ENCODE measurements at regions not wholly inside any gene's neighbourhood (a gene's known extent, or its start where the extent isn't known, plus 50 kb on each side); places are given as distances from the start of the nearest gene placed in this dataset.
A peak's percentile ranks its signal among the peaks of the same experiment; 100 is the strongest.
"Not testable (repeated sequence)": the region's sequence is repeated elsewhere in the genome, so short reads cannot be mapped to it uniquely, and the experiment has no call there.

GRCh38 chr2:200199005-200199404 is 107.5 kb upstream of the SPATS2L start:
- H3K4me3 ChIP-seq (ENCODE audit: low read depth, low read length, poor library complexity, severe bottlenecking): no peak overlapping the region
- no TSS peak for BruUV-seq (replicated peaks)
- no peak for TF ChIP-seq EZH2phosphoT487 (IDR thresholded peaks at IDR 0.05; ENCODE audit: borderline replicate concordance, low read depth, low read length)
- no peak for TF ChIP-seq CTCF (conservative IDR thresholded peaks at IDR 0.05; ENCODE audit: low read length)
- ChIA-PET POLR2A (interaction anchor here (1.1 kb wide), 1 partner anchor 43 kb away, joined by 3 read pairs; no protein-coding TSS in a partner anchor), CTCF (ENCODE audit: unreplicated experiment) (no interaction called here)
- H2AFZ ChIP-seq (ENCODE audit: low read length): no peak overlapping the region
- no peaks in the 10 kb centered on the region for H4K20me1 ChIP-seq (ENCODE audit: insufficient read depth, low read length)
- H3K79me2 ChIP-seq (ENCODE audit: insufficient read depth, low read depth, low read length): no peaks in the 10 kb centered on the region
- no peak for DNase-seq (ENCODE audit: low spot score)
- no peaks in the 10 kb centered on the region for H3K9me3 ChIP-seq (ENCODE audit: low read length)
- intact Hi-C loops (cut with micrococcal nuclease; ENCODE audit: unreplicated experiment): no loop called here
- no peaks in the 10 kb centered on the region for H3K9me2 ChIP-seq (ENCODE audit: insufficient read depth, low read length)
- no peak overlapping the region for H3K27ac ChIP-seq (ENCODE audit: low read depth, low read length, poor library complexity, severe bottlenecking)
- H3K4me1 ChIP-seq (ENCODE audit: insufficient read depth, low read length, poor library complexity, severe bottlenecking): no peaks in the 10 kb centered on the region
- H3K4me2 ChIP-seq (ENCODE audit: low read length): no peak overlapping the region
- H3K36me3 ChIP-seq (ENCODE audit: insufficient read depth, low read length): no peaks in the 10 kb centered on the region

GRCh38 chr2:200199576-200200263 is 106.8 kb upstream of the SPATS2L start:
- POLR2A ChIA-PET: interaction anchor here (1.1 kb wide), 1 partner anchor 44 kb away, joined by 3 read pairs; no protein-coding TSS in a partner anchor
- DNase-seq (ENCODE audit: low spot score): peak; percentile 2
- no peak overlapping the region for H3K27ac ChIP-seq (ENCODE audit: low read depth, low read length, poor library complexity, severe bottlenecking)
- CTCF ChIA-PET (ENCODE audit: unreplicated experiment): no interaction called here
- no peak overlapping the region for H3K4me3 ChIP-seq (ENCODE audit: low read depth, low read length, poor library complexity, severe bottlenecking)
- no peaks in the 10 kb centered on the region for H3K4me1 ChIP-seq (ENCODE audit: insufficient read depth, low read length, poor library complexity, severe bottlenecking)
- H2AFZ ChIP-seq (ENCODE audit: low read length): 0 out of 2 replicates have a peak overlapping the region, but pooled peaks have one; percentile 26
- H3K9me3 ChIP-seq (ENCODE audit: low read length): no peaks in the 10 kb centered on the region
- no TSS peak for BruUV-seq (replicated peaks)
- H3K4me2 ChIP-seq (ENCODE audit: low read length): no peak overlapping the region
- TF ChIP-seq EZH2phosphoT487 (IDR thresholded peaks at IDR 0.05; ENCODE audit: borderline replicate concordance, low read depth, low read length) (no peak), CTCF (conservative IDR thresholded peaks at IDR 0.05; ENCODE audit: low read length) (peak; percentile 60)
- no peaks in the 10 kb centered on the region for H4K20me1 ChIP-seq (ENCODE audit: insufficient read depth, low read length)
- H3K36me3 ChIP-seq (ENCODE audit: insufficient read depth, low read length): no peaks in the 10 kb centered on the region
- intact Hi-C loops (cut with micrococcal nuclease; ENCODE audit: unreplicated experiment): no loop called here
- no peaks in the 10 kb centered on the region for H3K9me2 ChIP-seq (ENCODE audit: insufficient read depth, low read length)
- no peaks in the 10 kb centered on the region for H3K79me2 ChIP-seq (ENCODE audit: insufficient read depth, low read depth, low read length)

GRCh38 chr2:200201839-200202238 is 104.7 kb upstream of the SPATS2L start:
- DNase-seq (ENCODE audit: low spot score); H3K4me3 ChIP-seq (ENCODE audit: low read depth, low read length, poor library complexity, severe bottlenecking); H3K27ac ChIP-seq (ENCODE audit: low read depth, low read length, poor library complexity, severe bottlenecking); H2AFZ ChIP-seq (ENCODE audit: low read length); H3K79me2 ChIP-seq (ENCODE audit: insufficient read depth, low read depth, low read length); H3K4me2 ChIP-seq (ENCODE audit: low read length); H4K20me1 ChIP-seq (ENCODE audit: insufficient read depth, low read length); intact Hi-C loops (cut with micrococcal nuclease; ENCODE audit: unreplicated experiment); H3K4me1 ChIP-seq (ENCODE audit: insufficient read depth, low read length, poor library complexity, severe bottlenecking); H3K9me2 ChIP-seq (ENCODE audit: insufficient read depth, low read length); H3K9me3 ChIP-seq (ENCODE audit: low read length); CTCF ChIA-PET (ENCODE audit: unreplicated experiment); BruUV-seq (replicated peaks); H3K36me3 ChIP-seq (ENCODE audit: insufficient read depth, low read length): not testable (repeated sequence)
- POLR2A ChIA-PET: interaction anchor here (0.7 kb wide), 1 partner anchor 32 kb away, joined by 3 read pairs; no protein-coding TSS in a partner anchor

Data from OCI-LY7 (cell line).